ENCODE measurements at regions not wholly inside any gene's neighbourhood (a gene's known extent, or its start where the extent isn't known, plus 50 kb on each side); places are given as distances from the start of the nearest gene placed in this dataset.

- CTCF ChIA-PET, result no interaction called here
- Histone ChIP-seq H3K9me1 (replicated peaks; ENCODE audit: control insufficient read depth, extremely low read depth, insufficient read depth, low read length) (no peaks in the 10 kb centered on the region), H3K27ac (ENCODE audit: insufficient read depth, low read depth, low read length) (no peak overlapping the region), H3K4me3 (replicated peaks in 1 of 3; ENCODE audit: insufficient read depth in 1 of 3, low read depth in 1 of 3, low read length in 3 of 3) (no peak overlapping the region), H3K4me2 (ENCODE audit: insufficient read depth, low read length) (no peak overlapping the region), H3K27me3 (ENCODE audit: control insufficient read depth in 2 of 2, insufficient read depth in 2 of 2, low read length in 2 of 2) (no peaks in the 10 kb centered on the region), H3K36me3 (ENCODE audit: control insufficient read depth in 2 of 2, extremely low read depth in 1 of 2, insufficient read depth in 2 of 2, low read length in 2 of 2) (no peaks in the 10 kb centered on the region), H4K20me1 (replicated peaks; ENCODE audit: control insufficient read depth, extremely low read depth, insufficient read depth, low read length) (no peaks in the 10 kb centered on the region), H3K9ac (replicated peaks; ENCODE audit: extremely low read depth, insufficient read depth, low read length) (no peak overlapping the region), H3K9me3 (replicated peaks; ENCODE audit: control insufficient read depth, insufficient read depth, low read length) (no peaks in the 10 kb centered on the region), H3K4me1 (ENCODE audit: control insufficient read depth, extremely low read depth, insufficient read depth, low read length) (no peaks in the 10 kb centered on the region), H3K79me2 (ENCODE audit: control insufficient read depth, insufficient read depth, low read length) (no peaks in the 10 kb centered on the region), H2AFZ (ENCODE audit: low read depth, low read length) (no peak overlapping the region)
- dilution Hi-C loops (cut with MboI; ENCODE audit: extremely low pct_ligation_motif_present, low sequenced_read_pairs), result no loop called here
- no peak for TF ChIP-seq FOS (IDR thresholded peaks at IDR 0.05; ENCODE audit: borderline replicate concordance, insufficient read depth, low read length)
- no peak for TF ChIP-seq EZH2 (IDR thresholded peaks at IDR 0.05; ENCODE audit: borderline replicate concordance, low read depth, low read length, severe bottlenecking)
- TF ChIP-seq POLR2A (IDR thresholded peaks at IDR 0.05; ENCODE audit: low read depth, low read length), result no peak
- no peak for TF ChIP-seq MAX (IDR thresholded peaks at IDR 0.05; ENCODE audit: insufficient read depth, insufficient read length)
- TF ChIP-seq GATA2 (IDR thresholded peaks at IDR 0.05; ENCODE audit: insufficient read depth, insufficient read length, low read depth, low read length), result no peak
- no peak for TF ChIP-seq POLR2AphosphoS5 (IDR thresholded peaks at IDR 0.05; ENCODE audit: insufficient read depth, low read depth, low read length)
- no peak for TF ChIP-seq CTCF (IDR thresholded peaks at IDR 0.05; ENCODE audit: extremely low read depth in 1 of 2, insufficient read depth in 1 of 2, low read depth in 1 of 2, low read length in 2 of 2)
- DNase-seq (ENCODE audit: low read depth, low spot score) (no peak), FAIRE-seq (no peak)
- POLR2A ChIA-PET, result no interaction called here
- intact Hi-C loops (cut with micrococcal nuclease), result no loop called here
- BruUV-seq (replicated peaks), result no TSS peak
These were observed 175.2 kb downstream of the NOL4 start for GRCh38 chr18:34049511-34049910.

Data from endothelial cell of umbilical vein (primary cell).